MM.1S (cell line): ENCODE measurements at regions not wholly inside any gene's neighbourhood (a gene's known extent, or its start where the extent isn't known, plus 50 kb on each side); places are given as distances from the start of the nearest gene placed in this dataset.

Experiments used
- DNase-seq: peaks from one replicate; pipeline ENCODE4 v3.0.0-alpha.2; 2015
- H2AFZ ChIP-seq: fragments of 300-600 bp; sonication (generic); 2 replicates; pipeline ENCODE4 v1.6.0; 2016; ENCODE audit warnings: antibody characterized with exemption, low read length
- H3F3A ChIP-seq: fragments of 300-600 bp; sonication (generic); 2 replicates; pipeline ENCODE4 v1.6.1; 2016; ENCODE audit warnings: mild to moderate bottlenecking, antibody characterized with exemption, low read length, moderate library complexity, mixed read lengths; ENCODE audit not compliant: insufficient read depth
- H3K27ac ChIP-seq: fragments of 300-600 bp; sonication (generic); 2 replicates; pipeline ENCODE4 v1.5.1; 2016; ENCODE audit warnings: mild to moderate bottlenecking, low read length
- H3K27me3 ChIP-seq: fragments of 300-600 bp; sonication (generic); replicated peaks from 2 replicates; pipeline ENCODE4 v1.6.0; 2016; ENCODE audit warnings: low read length; ENCODE audit not compliant: insufficient read depth
- H3K36me3 ChIP-seq: fragments of 300-600 bp; sonication (generic); replicated peaks from 2 replicates; pipeline ENCODE4 v1.6.1; 2016; ENCODE audit warnings: mild to moderate bottlenecking, low read length, mixed read lengths; ENCODE audit not compliant: insufficient read depth
- H3K4me1 ChIP-seq: fragments of 300-600 bp; sonication (generic); 2 replicates; pipeline ENCODE4 v1.6.1; 2016; ENCODE audit warnings: low read length, mixed read lengths
- H3K4me2 ChIP-seq: fragments of 300-600 bp; sonication (generic); 2 replicates; pipeline ENCODE4 v1.6.0; 2016; ENCODE audit warnings: low read depth, low read length
- H3K4me3 ChIP-seq: fragments of 300-600 bp; sonication (generic); 2 replicates; pipeline ENCODE4 v1.5.1; 2016; ENCODE audit warnings: low read length, mixed read lengths
- H3K79me2 ChIP-seq: fragments of 300-600 bp; sonication (generic); 2 replicates; pipeline ENCODE4 v1.6.1; 2016; ENCODE audit warnings: mixed run types, low read length, mixed read lengths
- H3K9ac ChIP-seq: fragments of 300-600 bp; sonication (generic); 2 replicates; pipeline ENCODE4 v1.6.1; 2016; ENCODE audit warnings: low read length, mixed read lengths
- H3K9me2 ChIP-seq: fragments of 300-600 bp; sonication (generic); replicated peaks from 2 replicates; pipeline ENCODE4 v1.6.1; 2016; ENCODE audit warnings: mild to moderate bottlenecking, low read length, mixed read lengths; ENCODE audit not compliant: insufficient read depth
- H3K9me3 ChIP-seq: fragments of 300-600 bp; sonication (generic); replicated peaks from 2 replicates; pipeline ENCODE4 v1.6.1; 2016; ENCODE audit warnings: mild to moderate bottlenecking, low read length, mixed read lengths; ENCODE audit not compliant: insufficient read depth
- H4K20me1 ChIP-seq: fragments of 300-600 bp; sonication (generic); 2 replicates; pipeline ENCODE4 v1.6.1; 2016; ENCODE audit warnings: mild to moderate bottlenecking, low read length, moderate library complexity, mixed read lengths; ENCODE audit not compliant: insufficient read depth
- EZH2 ChIP-seq: fragments of 300-600 bp; sonication (generic); optimal IDR thresholded peaks from 2 replicates; pipeline ENCODE3; 2017; ENCODE audit warnings: low read depth, mild to moderate bottlenecking, antibody characterized with exemption, low read length, mixed read lengths
- EZH2phosphoT487 ChIP-seq: fragments of 300-600 bp; sonication (generic); IDR thresholded peaks from 2 replicates; pipeline ENCODE4 v1.6.1; 2018; ENCODE audit warnings: antibody characterized with exemption, low read length
- TF ChIP-seq, protein P1 (sequence below): fragments of 300-600 bp; sonication (generic); IDR thresholded peaks from 2 replicates; pipeline ENCODE4 v1.5.1; 2016; ENCODE audit warnings: antibody characterized with exemption, low read length, mixed read lengths

GRCh38 chr5:167242701-167243100 lies 1048.7 kb upstream of the WWC1 start:
- H3K9ac ChIP-seq = no peak overlapping the region
- H3K4me3 ChIP-seq = no peak overlapping the region
- H3K9me3 ChIP-seq = no peaks in the 10 kb centered on the region
- TF ChIP-seq EZH2phosphoT487 = no peak
- TF ChIP-seq EZH2 = no peak
- TF ChIP-seq, protein P1, sequence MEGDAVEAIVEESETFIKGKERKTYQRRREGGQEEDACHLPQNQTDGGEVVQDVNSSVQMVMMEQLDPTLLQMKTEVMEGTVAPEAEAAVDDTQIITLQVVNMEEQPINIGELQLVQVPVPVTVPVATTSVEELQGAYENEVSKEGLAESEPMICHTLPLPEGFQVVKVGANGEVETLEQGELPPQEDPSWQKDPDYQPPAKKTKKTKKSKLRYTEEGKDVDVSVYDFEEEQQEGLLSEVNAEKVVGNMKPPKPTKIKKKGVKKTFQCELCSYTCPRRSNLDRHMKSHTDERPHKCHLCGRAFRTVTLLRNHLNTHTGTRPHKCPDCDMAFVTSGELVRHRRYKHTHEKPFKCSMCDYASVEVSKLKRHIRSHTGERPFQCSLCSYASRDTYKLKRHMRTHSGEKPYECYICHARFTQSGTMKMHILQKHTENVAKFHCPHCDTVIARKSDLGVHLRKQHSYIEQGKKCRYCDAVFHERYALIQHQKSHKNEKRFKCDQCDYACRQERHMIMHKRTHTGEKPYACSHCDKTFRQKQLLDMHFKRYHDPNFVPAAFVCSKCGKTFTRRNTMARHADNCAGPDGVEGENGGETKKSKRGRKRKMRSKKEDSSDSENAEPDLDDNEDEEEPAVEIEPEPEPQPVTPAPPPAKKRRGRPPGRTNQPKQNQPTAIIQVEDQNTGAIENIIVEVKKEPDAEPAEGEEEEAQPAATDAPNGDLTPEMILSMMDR = no peak
- DNase-seq = no peak
- H3K27ac ChIP-seq = no peak overlapping the region
- H3K4me1 ChIP-seq = no peaks in the 10 kb centered on the region
- no peaks in the 10 kb centered on the region for H3F3A ChIP-seq
- no peaks in the 10 kb centered on the region for H3K9me2 ChIP-seq
- no peaks in the 10 kb centered on the region for H3K79me2 ChIP-seq
- H4K20me1 ChIP-seq = no peaks in the 10 kb centered on the region
- no peaks in the 10 kb centered on the region for H3K36me3 ChIP-seq
- no peaks in the 10 kb centered on the region for H3K27me3 ChIP-seq
- no peak overlapping the region for H2AFZ ChIP-seq
- H3K4me2 ChIP-seq = no peak overlapping the region

- Histone ChIP-seq H2AFZ (no peak overlapping the region), H3K9ac (no peak overlapping the region), H3K4me3 (no peak overlapping the region), H3K79me2 (no peaks in the 10 kb centered on the region), H3K36me3 (no peaks in the 10 kb centered on the region), H4K20me1 (no peaks in the 10 kb centered on the region), H3K27ac (no peak overlapping the region), H3K9me3 (no peaks in the 10 kb centered on the region), H3K27me3 (no peaks in the 10 kb centered on the region), H3K9me2 (no peaks in the 10 kb centered on the region), H3F3A (no peaks in the 10 kb centered on the region), H3K4me2 (no peak overlapping the region), H3K4me1 (no peaks in the 10 kb centered on the region)
- TF ChIP-seq EZH2phosphoT487 (no peak), EZH2 (no peak)
- TF ChIP-seq, protein P1 = no peak
- DNase-seq = no peak
These were observed 1048.0 kb upstream of the WWC1 start for GRCh38 chr5:167243463-167243862.

DNA sequence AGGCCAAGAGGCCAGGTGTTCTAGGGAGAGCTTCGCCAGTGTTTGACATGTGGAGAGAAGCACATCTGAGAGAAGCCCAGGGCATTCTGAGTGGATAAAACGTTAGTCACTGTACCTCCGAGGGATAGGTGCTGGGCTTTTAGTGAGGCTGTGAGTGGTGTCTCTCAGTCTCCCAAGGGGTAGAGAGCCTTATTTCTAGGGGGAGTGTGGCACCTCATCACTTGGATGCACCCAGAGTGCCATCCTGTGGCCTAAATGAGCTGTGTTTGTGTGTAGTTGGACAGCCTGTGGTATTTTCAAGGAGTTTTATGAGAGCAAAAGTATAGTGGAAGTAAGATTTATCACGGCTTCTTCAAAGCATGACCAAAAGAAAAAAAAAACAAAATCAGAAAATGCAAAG lies 1046.9 kb upstream of the WWC1 start:
- H3K36me3 ChIP-seq = no peaks in the 10 kb centered on the region
- no peak overlapping the region for H3K9ac ChIP-seq
- no peaks in the 10 kb centered on the region for H3F3A ChIP-seq
- TF ChIP-seq EZH2phosphoT487 = no peak
- H3K79me2 ChIP-seq = no peaks in the 10 kb centered on the region
- DNase-seq = no peak
- no peaks in the 10 kb centered on the region for H3K4me1 ChIP-seq
- no peaks in the 10 kb centered on the region for H3K9me2 ChIP-seq
- no peak overlapping the region for H3K4me2 ChIP-seq
- H4K20me1 ChIP-seq = no peaks in the 10 kb centered on the region
- H3K9me3 ChIP-seq = no peaks in the 10 kb centered on the region
- no peak overlapping the region for H2AFZ ChIP-seq
- no peak overlapping the region for H3K27ac ChIP-seq
- H3K4me3 ChIP-seq = no peak overlapping the region
- no peaks in the 10 kb centered on the region for H3K27me3 ChIP-seq

DNA sequence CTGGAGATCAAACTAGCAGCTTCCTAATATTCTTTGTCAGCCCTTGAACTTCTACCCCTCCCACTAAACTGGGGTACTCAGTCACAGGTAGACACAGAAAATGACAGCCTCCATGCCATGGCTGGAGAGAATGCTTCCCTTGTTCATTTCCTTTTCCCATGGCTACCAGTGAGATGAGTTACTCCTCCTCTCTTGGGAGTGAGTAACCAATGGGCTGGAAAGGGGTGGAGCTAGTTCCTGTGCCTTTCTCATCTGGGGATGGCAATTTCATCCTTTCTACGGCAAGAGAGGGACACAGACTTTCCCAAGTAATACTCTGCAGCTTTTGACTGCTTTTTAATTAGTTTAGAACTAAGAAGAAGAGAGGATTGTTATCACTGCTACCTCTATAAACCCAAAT lies 1045.6 kb upstream of the WWC1 start:
- Histone ChIP-seq H3K9ac (no peak overlapping the region), H3K79me2 (no peaks in the 10 kb centered on the region), H3F3A (no peaks in the 10 kb centered on the region), H3K27me3 (no peaks in the 10 kb centered on the region), H4K20me1 (no peaks in the 10 kb centered on the region), H3K36me3 (no peaks in the 10 kb centered on the region), H3K4me1 (no peaks in the 10 kb centered on the region), H3K9me3 (no peaks in the 10 kb centered on the region), H3K4me3 (no peak overlapping the region), H3K27ac (no peak overlapping the region), H3K9me2 (no peaks in the 10 kb centered on the region), H2AFZ (no peak overlapping the region), H3K4me2 (no peak overlapping the region)
- no peak for DNase-seq
- TF ChIP-seq EZH2 = no peak
- TF ChIP-seq EZH2phosphoT487 = no peak
- TF ChIP-seq, protein P1 = no peak
